GM12865 (cell line): ENCODE measurements at regions not wholly inside any gene's neighbourhood (a gene's known extent, or its start where the extent isn't known, plus 50 kb on each side); places are given as distances from the start of the nearest gene placed in this dataset.
"Not testable (repeated sequence)": the region's sequence is repeated elsewhere in the genome, so short reads cannot be mapped to it uniquely, and the experiment has no call there.

Experiments used
- DNase-seq: peaks from one replicate; pipeline ENCODE4 v3.0.0; 2010; ENCODE audit warnings: low read depth
- H3K4me3 ChIP-seq: 2 replicates; pipeline ENCODE4 v1.5.1; 2011; ENCODE audit warnings: mild to moderate bottlenecking, low read depth, low read length, control low read depth
- TF ChIP-seq, protein P1 (sequence below): IDR thresholded peaks from 2 replicates; pipeline ENCODE4 v1.5.1; 2011; ENCODE audit warnings: low read length, control low read depth, low read depth, inconsistent platforms; ENCODE audit not compliant: insufficient read depth; ENCODE audit errors: missing control alignments

DNA sequence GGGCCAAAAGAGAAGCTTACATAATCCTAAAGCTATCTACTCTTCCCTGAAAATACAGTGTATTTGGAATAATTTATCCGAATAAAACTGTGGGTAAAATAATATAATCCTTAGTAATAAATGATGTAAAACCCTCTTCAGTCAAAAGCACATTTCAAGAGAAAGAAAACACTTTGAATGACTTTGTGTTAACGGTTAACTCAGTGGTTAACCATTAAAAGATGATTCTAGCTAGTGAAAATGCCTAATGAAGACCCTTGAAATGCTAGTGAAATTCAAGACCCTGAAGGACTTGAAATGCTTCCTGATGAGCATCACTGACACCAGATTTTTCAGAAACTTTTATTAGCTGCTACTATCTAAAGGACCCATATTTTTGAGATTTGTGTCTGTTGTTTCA, 70.7 kb downstream of the COX7C start:
- no peak overlapping the region for H3K4me3 ChIP-seq
- DNase-seq: no peak
- TF ChIP-seq, protein P1, sequence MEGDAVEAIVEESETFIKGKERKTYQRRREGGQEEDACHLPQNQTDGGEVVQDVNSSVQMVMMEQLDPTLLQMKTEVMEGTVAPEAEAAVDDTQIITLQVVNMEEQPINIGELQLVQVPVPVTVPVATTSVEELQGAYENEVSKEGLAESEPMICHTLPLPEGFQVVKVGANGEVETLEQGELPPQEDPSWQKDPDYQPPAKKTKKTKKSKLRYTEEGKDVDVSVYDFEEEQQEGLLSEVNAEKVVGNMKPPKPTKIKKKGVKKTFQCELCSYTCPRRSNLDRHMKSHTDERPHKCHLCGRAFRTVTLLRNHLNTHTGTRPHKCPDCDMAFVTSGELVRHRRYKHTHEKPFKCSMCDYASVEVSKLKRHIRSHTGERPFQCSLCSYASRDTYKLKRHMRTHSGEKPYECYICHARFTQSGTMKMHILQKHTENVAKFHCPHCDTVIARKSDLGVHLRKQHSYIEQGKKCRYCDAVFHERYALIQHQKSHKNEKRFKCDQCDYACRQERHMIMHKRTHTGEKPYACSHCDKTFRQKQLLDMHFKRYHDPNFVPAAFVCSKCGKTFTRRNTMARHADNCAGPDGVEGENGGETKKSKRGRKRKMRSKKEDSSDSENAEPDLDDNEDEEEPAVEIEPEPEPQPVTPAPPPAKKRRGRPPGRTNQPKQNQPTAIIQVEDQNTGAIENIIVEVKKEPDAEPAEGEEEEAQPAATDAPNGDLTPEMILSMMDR: no peak

DNA sequence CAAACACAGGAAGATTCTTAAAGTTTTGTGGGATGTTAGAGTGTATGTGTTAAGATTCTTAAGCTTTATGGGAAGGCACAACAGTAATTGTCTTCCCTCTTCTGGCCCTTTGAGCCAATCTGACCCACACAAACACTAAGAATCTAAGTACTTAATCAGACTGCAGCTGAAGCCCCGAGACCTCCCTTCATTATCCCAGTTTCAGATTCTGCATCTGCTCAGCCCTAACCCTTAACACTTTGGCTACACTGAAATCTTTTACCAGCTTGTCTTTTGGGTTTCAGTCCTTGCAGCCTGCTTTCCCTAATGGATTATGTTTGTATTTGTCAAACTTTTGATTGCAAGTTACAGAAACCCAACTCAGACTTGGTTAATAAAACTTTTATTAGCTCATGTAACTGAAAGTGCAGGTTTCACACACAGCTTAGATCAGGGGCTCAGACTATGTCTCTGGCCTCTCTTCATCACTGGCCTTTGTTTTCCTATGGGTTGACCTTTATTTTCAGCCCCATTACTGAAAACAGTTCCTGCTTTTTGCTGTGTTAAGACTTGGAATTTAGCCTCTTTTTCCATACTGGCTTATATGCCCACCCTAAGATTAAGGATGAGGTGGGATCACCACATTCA, 71.5 kb downstream of the COX7C start:
- H3K4me3 ChIP-seq: no peak overlapping the region
- no peak for DNase-seq
- TF ChIP-seq, protein P1: no peak

DNA sequence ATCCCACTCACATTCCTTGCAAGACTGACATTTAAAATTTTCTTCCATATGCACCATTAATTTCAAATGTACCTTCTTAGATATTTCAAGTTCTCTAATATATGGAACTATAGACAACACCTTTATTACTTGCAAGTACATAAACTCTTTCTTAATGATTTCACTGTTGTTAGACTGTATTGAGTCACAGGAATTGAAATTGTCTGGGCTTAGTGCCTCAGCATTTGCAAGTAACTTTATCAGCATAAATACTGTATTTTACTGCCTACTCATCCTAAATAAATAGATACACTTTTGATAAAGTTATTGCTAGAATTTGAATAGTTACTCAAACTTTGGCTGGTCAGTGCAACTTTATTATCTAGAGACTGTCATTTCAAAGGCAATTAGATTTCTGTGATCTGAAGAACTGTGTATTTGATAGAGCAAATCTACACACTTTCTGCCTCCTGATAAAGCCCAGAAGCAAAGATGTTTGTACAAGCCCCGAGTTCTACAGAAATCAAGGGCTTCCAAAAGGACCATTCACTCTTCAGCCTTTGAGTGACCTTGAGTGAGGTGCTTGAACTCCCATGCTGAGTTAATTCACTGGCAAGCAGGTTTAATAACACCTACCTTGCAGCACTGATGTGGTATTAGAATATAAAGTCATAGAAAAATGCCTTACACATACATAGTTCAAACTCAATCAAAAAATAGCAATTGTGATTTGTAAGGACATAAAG, 91.6 kb downstream of the COX7C start:
- H3K4me3 ChIP-seq: no peak overlapping the region
- DNase-seq: no peak

DNA sequence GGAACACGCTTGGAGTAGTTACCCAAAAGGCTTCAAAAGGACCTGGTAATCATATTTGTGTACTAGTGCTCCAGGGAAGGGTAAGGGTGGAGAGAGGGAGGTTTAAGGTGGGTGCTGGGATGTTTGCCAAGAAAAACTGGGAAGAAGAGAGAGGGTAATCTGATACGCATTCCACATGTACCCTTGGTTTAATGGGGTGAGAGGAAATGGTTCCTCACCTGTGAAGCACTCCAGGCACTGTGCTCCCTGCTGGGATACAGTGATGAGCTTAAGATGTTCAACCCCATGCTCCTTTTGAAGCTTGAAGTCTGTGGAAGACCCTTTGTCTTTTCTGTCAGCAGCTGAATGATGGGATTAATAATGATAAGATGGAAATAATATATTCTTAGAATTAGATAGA, 98.4 kb downstream of the COX7C start:
- DNase-seq: no peak
- TF ChIP-seq, protein P1: no peak
- no peak overlapping the region for H3K4me3 ChIP-seq

More for the DNA sequence above, 91.6 kb downstream of the COX7C start:
- TF ChIP-seq, protein P1: no peak

DNA sequence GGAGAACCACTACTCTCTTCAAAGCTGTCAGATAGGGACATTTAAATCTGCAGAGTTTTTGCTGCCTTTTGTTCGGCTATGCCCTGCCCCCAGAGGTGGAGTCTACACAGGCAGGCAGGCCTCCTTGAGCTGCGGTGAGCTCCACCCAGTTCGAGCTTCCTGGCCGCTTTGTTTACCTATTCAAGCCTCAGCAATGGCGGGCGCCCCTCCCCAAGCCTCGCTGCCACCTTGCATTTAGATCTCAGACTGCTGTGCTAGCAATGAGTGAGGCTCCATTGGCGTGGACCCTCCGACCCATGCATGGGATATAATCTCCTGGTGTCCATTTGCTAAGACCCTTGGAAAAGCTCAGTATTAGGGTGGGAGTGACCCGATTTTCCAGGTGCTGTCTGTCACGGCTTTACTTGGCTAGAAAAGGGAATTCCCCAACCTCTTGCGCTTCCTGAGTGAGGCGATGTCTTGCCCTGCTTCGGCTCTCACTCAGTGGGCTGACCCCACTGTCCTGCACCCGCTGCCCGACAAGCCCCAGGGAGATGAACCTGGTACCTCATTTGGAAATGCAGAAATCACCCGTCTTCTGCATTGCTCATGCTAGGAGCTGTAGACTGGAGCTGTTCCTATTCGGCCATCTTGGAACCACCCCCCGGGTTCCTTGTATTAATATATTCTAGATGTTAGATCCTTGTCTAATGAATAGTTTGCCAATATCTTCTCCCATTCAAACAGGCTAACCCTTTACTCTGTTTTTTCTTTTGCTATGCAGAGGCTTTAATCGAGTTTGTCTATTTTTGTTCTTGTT, 113.8 kb downstream of the COX7C start:
- DNase-seq, H3K4me3 ChIP-seq: not testable (repeated sequence)

DNA sequence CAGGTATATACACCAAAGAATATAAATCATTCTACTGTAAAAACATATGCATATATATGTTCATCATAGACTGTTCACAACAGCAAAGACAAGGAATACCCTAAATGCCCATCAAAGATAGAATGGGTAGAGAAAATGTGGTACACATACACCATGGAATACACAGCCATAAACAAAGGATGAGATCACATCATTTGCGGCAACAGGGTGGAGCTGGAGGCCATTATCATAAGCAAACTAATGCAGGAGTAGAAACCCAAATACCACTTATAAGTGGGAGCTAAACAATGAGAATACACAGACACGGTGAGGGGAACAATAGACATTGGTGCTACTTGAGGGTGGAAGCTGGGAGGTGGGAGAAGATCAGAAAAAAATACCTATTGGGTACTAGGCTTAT, 117.6 kb downstream of the COX7C start:
- TF ChIP-seq, protein P1: no peak
- H3K4me3 ChIP-seq: no peak overlapping the region
- DNase-seq: no peak

DNA sequence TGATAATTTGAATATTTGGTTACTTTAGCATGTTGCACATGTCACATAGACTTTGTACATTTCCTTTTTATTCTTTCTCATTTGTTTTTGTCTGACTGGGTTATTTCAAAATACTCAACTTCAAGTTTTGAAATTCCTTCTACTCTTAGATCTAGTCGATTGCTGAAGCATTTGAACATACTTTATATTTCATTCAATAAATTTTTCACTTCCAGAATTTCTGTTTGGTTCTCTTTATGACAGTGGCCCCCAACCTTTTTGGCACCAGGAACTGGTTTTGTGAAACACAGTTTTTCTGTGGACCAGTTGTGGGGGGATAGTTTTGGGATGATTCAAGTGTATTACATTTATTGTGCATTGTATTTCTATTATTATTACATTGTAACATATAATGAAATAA, 119.8 kb downstream of the COX7C start:
- no peak overlapping the region for H3K4me3 ChIP-seq
- TF ChIP-seq, protein P1: no peak
- no peak for DNase-seq
